PC-9 (cell line): ENCODE measurements at regions not wholly inside any gene's neighbourhood (a gene's known extent, or its start where the extent isn't known, plus 50 kb on each side); places are given as distances from the start of the nearest gene placed in this dataset.

ENCODE experiments used
- BruUV-seq: library from RNA; stranded (reverse); fragments of 400-500 nt; replicated peaks from 2 replicates; lab custom pipeline; 2021; lab: Mats Ljungman, UMichigan
- CTCF ChIA-PET: fragments of 300-600 bp; sonication (Branson Sonifier 250); formaldehyde crosslinking; loops from one replicate; lab custom pipeline; 2022; ENCODE audit warnings: antibody characterized with exemption; lab: Charles Lee
- POLR2A ChIA-PET: fragments of 300-600 bp; sonication (Branson Sonifier 250); formaldehyde crosslinking; loops from one replicate; lab custom pipeline; 2022; ENCODE audit warnings: antibody characterized with exemption; ENCODE audit not compliant: unreplicated experiment; lab: Charles Lee
- DNase-seq, 2 experiments: peaks; one replicate each; pipeline versions ENCODE4 v3.0.0 to v3.0.0-alpha.2; 2015 to 2022; ENCODE audit warnings: mixed read lengths in 1 of 2
- H2AFZ ChIP-seq: fragments of 200-600 bp; sonication (generic); 2 replicates; pipeline ENCODE4 v1.8.1; 2017; ENCODE audit warnings: antibody characterized with exemption
- H3F3A ChIP-seq: fragments of 200-600 bp; sonication (generic); 2 replicates; pipeline ENCODE4 v1.8.1; 2017; ENCODE audit warnings: antibody characterized with exemption, mild to moderate bottlenecking, low read depth; ENCODE audit not compliant: insufficient read depth
- H3K27ac ChIP-seq: fragments of 200-600 bp; sonication (generic); 2 replicates; pipeline ENCODE4 v1.6.1; 2016; ENCODE audit warnings: mixed run types
- H3K27me3 ChIP-seq: fragments of 200-600 bp; sonication (generic); 2 replicates; pipeline ENCODE4 v1.6.1; 2016; ENCODE audit warnings: low read depth, mixed run types; ENCODE audit not compliant: insufficient read depth
- H3K36me3 ChIP-seq: fragments of 200-600 bp; sonication (generic); 2 replicates; pipeline ENCODE4 v1.6.1; 2016; ENCODE audit warnings: low read depth, mixed run types
- H3K4me1 ChIP-seq: fragments of 200-600 bp; sonication (generic); replicated peaks from 2 replicates; pipeline ENCODE4 v1.6.1; 2016; ENCODE audit warnings: mixed run types; ENCODE audit not compliant: insufficient read depth
- H3K4me2 ChIP-seq: fragments of 200-600 bp; sonication (generic); 2 replicates; pipeline ENCODE4 v1.6.1; 2017; ENCODE audit warnings: mixed run types
- H3K4me3 ChIP-seq: fragments of 200-600 bp; sonication (generic); 2 replicates; pipeline ENCODE4 v1.6.1; 2016; ENCODE audit warnings: mixed run types
- H3K79me2 ChIP-seq: fragments of 200-600 bp; sonication (generic); 2 replicates; pipeline ENCODE4 v1.6.1; 2017; ENCODE audit warnings: low read depth, mixed run types
- H3K9me2 ChIP-seq: fragments of 200-600 bp; sonication (generic); 2 replicates; pipeline ENCODE4 v1.8.1; 2017; ENCODE audit warnings: mild to moderate bottlenecking; ENCODE audit not compliant: insufficient read depth
- H3K9me3 ChIP-seq: fragments of 200-600 bp; sonication (generic); 2 replicates; pipeline ENCODE4 v1.8.1; 2016; ENCODE audit warnings: low read depth; ENCODE audit not compliant: insufficient read depth
- H4K20me1 ChIP-seq: fragments of 200-600 bp; sonication (generic); 2 replicates; pipeline ENCODE4 v1.8.1; 2017; ENCODE audit not compliant: insufficient read depth
- EZH2 ChIP-seq: fragments of 200-600 bp; sonication (generic); IDR thresholded peaks from 2 replicates; pipeline ENCODE4 v1.8.0; 2017; ENCODE audit warnings: antibody characterized with exemption, low read depth
- intact Hi-C: fragments of 100-400 bp; cut with micrococcal nuclease; formaldehyde crosslinking; loops from one replicate; pipeline ENCODE4 v1.10.0; 2022; ENCODE audit not compliant: unreplicated experiment
- TF ChIP-seq, protein P1 (sequence below): fragments of 200-600 bp; sonication (generic); conservative IDR thresholded peaks from 2 replicates; pipeline ENCODE4 v1.6.1; 2017; ENCODE audit warnings: mixed run types, antibody characterized with exemption, mild to moderate bottlenecking, moderate library complexity

DNA sequence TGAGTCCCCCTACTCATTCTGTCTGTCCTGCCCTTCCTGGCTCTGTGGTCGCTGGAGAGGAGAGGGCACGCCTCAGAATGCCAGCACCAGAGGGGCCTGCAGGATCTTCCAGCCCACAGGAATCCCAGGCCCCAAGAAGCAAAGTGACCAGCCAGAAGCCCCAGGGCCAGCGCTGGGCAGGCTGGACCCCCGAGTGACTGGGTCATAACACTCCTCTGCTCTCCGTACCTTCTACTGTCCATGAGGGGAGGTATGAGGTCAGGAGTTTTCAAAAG, 102.6 kb upstream of the GPR26 start:
- CTCF ChIA-PET = no interaction called here
- Histone ChIP-seq H3K9me2 (no peaks in the 10 kb centered on the region), H3K36me3 (no peaks in the 10 kb centered on the region), H3K79me2 (no peaks in the 10 kb centered on the region), H3K4me3 (no peak overlapping the region), H3F3A (no peaks in the 10 kb centered on the region), H3K9me3 (no peaks in the 10 kb centered on the region), H3K4me2 (no peak overlapping the region), H3K27ac (no peak overlapping the region), H4K20me1 (no peaks in the 10 kb centered on the region), H3K27me3 (peaks cover 18% of the 10 kb centered on the region), H2AFZ (no peak overlapping the region), H3K4me1 (no peaks in the 10 kb centered on the region)
- intact Hi-C loops = no loop called here
- no peak for DNase-seq
- TF ChIP-seq EZH2 = no peak
- TF ChIP-seq, protein P1, sequence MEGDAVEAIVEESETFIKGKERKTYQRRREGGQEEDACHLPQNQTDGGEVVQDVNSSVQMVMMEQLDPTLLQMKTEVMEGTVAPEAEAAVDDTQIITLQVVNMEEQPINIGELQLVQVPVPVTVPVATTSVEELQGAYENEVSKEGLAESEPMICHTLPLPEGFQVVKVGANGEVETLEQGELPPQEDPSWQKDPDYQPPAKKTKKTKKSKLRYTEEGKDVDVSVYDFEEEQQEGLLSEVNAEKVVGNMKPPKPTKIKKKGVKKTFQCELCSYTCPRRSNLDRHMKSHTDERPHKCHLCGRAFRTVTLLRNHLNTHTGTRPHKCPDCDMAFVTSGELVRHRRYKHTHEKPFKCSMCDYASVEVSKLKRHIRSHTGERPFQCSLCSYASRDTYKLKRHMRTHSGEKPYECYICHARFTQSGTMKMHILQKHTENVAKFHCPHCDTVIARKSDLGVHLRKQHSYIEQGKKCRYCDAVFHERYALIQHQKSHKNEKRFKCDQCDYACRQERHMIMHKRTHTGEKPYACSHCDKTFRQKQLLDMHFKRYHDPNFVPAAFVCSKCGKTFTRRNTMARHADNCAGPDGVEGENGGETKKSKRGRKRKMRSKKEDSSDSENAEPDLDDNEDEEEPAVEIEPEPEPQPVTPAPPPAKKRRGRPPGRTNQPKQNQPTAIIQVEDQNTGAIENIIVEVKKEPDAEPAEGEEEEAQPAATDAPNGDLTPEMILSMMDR = no peak
- BruUV-seq = no TSS peak
- POLR2A ChIA-PET = no interaction called here

DNA sequence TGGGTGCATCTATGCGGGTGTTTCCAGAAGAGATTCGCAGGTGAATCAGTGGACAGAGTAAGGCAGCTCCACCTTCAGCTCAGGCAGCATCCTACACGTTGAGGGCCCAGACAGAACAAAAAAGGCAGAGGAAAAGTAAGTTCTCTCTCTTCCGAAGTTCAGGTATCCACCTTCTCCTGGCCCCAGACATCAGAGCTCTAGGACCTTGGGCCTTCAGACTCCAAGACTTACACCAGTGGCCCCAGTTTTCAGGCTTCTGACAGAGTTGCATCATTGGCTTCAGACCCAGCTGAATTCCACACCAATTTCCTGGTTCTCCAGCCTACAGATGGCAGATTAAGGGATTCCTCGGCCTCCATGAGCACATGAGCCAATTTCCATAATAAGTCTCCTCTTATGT, 102.2 kb upstream of the GPR26 start:
- intact Hi-C loops = no loop called here
- DNase-seq = no peak
- H4K20me1 ChIP-seq = no peaks in the 10 kb centered on the region
- peaks cover 23% of the 10 kb centered on the region for H3K27me3 ChIP-seq
- no peaks in the 10 kb centered on the region for H3F3A ChIP-seq
- CTCF ChIA-PET = no interaction called here
- no peak overlapping the region for H3K4me2 ChIP-seq
- POLR2A ChIA-PET = no interaction called here
- no TSS peak for BruUV-seq
- TF ChIP-seq, protein P1 = no peak
- no peaks in the 10 kb centered on the region for H3K9me3 ChIP-seq
- H3K9me2 ChIP-seq = no peaks in the 10 kb centered on the region
- H3K4me1 ChIP-seq = no peaks in the 10 kb centered on the region
- H3K4me3 ChIP-seq = no peak overlapping the region
- H3K79me2 ChIP-seq = no peaks in the 10 kb centered on the region
- H2AFZ ChIP-seq = no peak overlapping the region
- H3K27ac ChIP-seq = no peak overlapping the region
- H3K36me3 ChIP-seq = no peaks in the 10 kb centered on the region

GRCh38 chr10:123564631-123565030, 101.5 kb upstream of the GPR26 start:
- Histone ChIP-seq H3K9me2 (no peaks in the 10 kb centered on the region), H3K79me2 (no peaks in the 10 kb centered on the region), H3F3A (no peaks in the 10 kb centered on the region), H3K4me3 (no peak overlapping the region), H4K20me1 (no peaks in the 10 kb centered on the region), H2AFZ (no peak overlapping the region), H3K4me1 (no peaks in the 10 kb centered on the region), H3K27me3 (peaks cover 30% of the 10 kb centered on the region), H3K27ac (no peak overlapping the region), H3K36me3 (no peaks in the 10 kb centered on the region), H3K9me3 (no peaks in the 10 kb centered on the region), H3K4me2 (no peak overlapping the region)
- no TSS peak for BruUV-seq
- CTCF ChIA-PET = no interaction called here
- TF ChIP-seq, protein P1 = no peak
- no peak for TF ChIP-seq EZH2
- intact Hi-C loops = no loop called here
- DNase-seq = no peak
- POLR2A ChIA-PET = no interaction called here
